RKO (cell line): ENCODE measurements at regions not wholly inside any gene's neighbourhood (a gene's known extent, or its start where the extent isn't known, plus 50 kb on each side); places are given as distances from the start of the nearest gene placed in this dataset.
"Not testable (repeated sequence)": the region's sequence is repeated elsewhere in the genome, so short reads cannot be mapped to it uniquely, and the experiment has no call there.

ENCODE experiments used
- DNase-seq: peaks from one replicate; pipeline ENCODE4 v3.0.0-alpha.2; 2016; ENCODE audit warnings: low spot score

GRCh38 chr18:55953326-55953725 lies 365.3 kb upstream of the TCF4 start:
- DNase-seq: no peak

DNA sequence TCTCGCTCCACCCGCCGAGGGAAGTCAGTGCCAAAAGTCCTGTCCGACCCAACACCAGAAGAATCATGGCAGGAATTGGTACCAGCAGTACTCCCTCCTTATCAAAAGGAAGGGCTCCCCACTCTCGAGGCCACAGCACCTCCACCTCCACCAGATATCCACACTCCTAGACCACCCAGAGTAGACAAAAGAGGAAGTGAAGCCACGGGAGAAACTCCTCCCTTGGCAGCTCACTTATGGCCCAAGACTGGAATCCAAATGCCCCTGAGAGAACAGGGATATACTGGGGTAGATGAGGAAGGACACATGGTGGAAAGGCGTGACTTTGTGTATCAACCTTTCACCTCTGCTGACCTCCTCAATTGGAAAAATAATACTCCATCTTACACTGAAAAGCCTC lies 363.7 kb upstream of the TCF4 start:
- not testable (repeated sequence) for DNase-seq

DNA sequence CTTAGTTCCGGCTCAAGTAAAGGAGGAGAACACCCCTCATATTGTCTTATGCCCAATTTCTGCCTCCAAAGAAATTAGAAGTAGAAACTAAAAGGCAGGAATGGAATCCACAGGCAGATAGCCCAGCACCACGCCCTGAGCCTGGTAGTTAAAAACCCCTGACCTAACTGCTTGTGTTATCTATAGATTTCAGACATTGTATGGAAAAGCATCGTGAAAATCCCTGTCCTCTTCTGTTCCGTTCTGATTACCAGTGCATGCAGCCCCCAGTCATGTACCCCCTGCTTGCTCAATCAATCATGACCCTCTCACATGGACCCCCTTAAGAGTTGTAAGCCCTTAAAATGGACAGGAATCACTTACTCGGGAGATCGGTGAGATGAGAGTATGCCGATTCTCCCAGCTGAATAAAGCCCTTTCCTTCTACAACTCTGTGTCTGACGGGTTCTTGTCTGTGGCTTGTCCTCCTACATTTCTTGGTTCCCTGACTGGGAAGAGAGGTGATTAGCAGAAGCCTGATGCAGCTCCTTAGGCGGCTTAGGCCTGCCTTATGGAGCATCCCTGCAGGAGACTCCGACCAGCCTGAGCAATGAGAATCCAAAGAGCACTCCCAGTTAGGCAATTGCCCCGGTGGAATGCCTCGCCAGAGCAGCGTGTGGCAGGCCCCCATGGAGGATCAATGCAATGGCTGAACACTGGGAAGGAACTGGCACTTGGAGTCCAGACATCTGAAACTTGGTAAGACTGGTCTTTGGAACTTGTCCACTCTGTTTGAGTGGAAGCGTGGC lies 362.6 kb upstream of the TCF4 start:
- DNase-seq: no peak

DNA sequence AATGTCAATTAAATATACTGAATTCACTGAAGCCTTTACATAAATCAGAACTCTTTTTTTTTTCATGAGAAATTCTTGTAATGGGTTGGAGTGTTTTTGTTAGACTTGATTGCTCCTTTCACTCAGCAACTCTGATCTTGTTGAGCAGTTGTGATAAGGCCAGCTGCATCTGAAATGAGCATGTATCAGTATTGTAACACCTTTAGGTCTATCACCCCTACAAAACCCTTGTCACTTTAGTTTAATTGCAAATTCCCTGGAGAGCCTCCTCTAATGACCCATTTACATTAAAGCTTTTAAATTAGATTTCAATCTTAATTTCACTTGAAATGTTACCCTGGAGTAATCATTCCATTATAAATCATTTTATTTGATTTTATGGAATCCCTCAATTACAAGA lies 346.8 kb upstream of the TCF4 start:
- no peak for DNase-seq

DNA sequence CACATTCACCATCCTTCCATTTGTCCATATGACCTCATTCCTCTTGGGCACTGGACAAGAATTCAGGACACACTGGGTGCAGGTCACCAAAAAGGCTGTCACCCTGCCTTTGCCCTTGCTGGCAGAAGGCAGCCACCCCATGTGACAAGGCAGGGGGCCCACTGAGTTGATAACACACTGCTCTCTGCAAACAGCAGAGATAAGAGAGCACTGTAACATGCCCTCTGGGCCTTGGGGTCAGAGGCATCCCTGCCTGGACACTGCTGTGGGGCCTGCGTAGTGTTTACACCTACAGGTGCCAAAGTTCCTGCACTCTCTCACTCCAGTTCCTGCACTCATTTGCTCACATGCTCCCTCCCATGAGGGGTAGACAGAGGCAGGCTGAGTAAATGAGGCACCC lies 344.7 kb upstream of the TCF4 start:
- DNase-seq: no peak

DNA sequence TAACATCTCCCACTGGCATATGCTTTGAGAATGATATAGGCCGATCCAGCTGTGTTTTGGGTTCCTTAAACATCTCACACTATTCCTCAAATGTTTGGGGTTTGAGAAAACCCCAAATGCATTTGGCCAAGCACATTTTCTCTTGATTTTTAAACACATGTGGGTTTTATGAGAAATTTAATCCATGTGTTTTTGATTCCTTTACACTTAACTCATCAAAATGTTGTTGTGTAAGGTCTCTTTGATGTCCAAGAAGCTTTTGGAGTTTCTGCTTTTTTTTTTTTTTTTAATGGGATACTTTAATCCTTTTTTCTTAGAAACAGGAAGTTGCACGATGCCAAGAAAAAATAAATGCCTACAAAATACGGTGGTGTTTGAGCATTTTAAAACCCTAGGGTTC lies 339.8 kb upstream of the TCF4 start:
- DNase-seq: no peak

DNA sequence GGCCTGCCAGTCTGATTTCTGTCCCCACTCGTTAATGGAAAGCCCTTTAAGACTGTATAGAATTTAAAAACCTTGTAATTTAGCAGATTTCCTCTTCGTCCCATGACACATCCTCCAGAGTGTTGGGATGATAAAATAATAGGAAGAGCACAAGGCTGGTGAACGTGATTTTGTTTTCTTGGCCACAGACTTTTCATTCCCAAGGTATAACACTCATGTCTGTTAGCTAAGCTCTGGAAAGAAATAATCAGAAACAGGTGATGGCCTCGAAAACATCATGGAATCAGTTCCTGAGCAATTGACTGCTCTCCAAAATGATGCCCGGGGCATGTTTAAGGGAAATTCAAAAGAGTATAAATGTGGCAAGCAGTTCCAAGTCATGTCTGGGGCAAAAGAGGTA lies 337.8 kb upstream of the TCF4 start:
- no peak for DNase-seq

GRCh38 chr18:55920063-55920462 lies 332.1 kb upstream of the TCF4 start:
- DNase-seq: no peak

DNA sequence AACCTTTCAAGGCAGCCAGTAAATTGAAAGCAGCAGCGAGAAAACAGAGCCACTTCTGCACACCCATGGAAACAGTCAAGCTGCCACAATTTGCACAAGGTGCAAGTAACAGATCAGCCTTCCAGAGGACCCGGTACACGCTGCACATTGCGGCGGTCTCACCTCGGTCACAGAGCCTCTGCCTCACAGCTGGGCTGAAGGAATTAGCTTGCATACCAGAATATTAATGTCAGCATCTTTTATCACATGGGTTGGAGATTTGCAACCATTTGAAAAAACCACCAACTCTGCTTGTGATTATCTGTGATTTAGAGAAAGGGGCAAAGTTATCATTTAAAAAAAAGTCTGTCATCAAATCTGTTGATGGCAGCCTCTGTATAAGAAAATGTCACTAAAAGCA lies 330.5 kb upstream of the TCF4 start:
- no peak for DNase-seq

DNA sequence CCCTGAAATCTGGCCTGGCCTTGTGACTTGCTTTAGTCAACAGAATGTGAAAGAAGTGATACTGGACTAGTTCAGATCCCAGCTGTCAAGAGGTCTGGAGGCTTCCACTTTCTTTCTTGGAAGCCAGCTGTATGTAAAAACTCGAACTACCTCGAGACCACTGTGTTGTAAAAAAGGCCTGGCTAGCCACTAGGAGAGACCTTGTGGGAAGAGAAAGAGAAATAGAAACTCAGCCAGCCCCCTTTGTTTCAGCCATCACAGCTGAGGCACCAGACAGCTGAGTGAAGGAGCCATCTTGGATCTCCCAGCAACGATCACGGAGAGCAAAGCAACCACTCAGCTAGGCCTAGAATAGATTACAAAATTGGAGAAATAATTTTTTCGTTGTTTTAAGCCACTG lies 324.9 kb upstream of the TCF4 start:
- no peak for DNase-seq

- no peak for DNase-seq
Measured at GRCh38 chr18:55912071-55912470, 324.1 kb upstream of the TCF4 start.

- no peak for DNase-seq
Measured at GRCh38 chr18:55910296-55910695, 322.3 kb upstream of the TCF4 start.

GRCh38 chr18:55908901-55909366 lies 320.9 kb upstream of the TCF4 start:
- no peak for DNase-seq

- DNase-seq: no peak
Measured at GRCh38 chr18:55907453-55908175, 319.6 kb upstream of the TCF4 start.

GRCh38 chr18:55906536-55906935 lies 318.5 kb upstream of the TCF4 start:
- peak; percentile 9 for DNase-seq

DNA sequence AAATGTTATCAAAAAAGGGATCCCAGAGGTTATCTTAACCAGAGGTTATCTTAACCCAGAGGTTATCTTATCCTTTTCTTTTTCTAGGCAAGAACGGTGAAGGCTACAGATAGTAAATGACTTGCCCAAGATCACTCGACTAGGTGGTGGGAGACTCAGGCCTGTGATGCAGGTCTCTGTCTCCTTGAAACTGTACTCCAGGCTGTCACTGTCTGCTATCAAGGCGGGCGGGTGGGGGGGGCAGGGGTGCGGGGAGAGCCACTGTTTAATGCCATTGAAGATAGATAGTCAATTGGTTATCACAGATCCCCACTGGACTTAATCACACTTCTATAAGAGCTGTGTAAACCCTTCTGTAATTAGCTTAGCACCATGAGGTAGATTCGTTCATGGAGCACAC lies 315.9 kb upstream of the TCF4 start:
- no peak for DNase-seq

DNA sequence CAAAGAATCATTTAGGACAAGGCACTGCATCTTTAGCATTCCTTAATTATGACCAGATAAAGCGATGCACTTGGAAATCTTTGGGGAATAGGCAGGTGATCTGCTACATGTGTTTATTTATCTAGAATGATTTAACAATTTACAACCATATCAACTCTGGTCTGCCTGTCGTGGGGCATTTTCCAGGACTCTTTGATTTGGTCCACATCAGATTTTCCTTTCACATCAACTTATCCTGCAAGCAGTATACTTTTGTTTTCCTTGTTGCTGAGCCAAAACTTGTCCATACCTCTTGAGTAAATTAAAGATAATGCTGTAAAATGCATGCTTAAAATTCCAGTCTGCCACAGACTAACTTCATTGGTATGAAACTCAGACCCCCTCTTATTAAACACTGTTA lies 312.4 kb upstream of the TCF4 start:
- DNase-seq: no peak

- no peak for DNase-seq
Measured at GRCh38 chr18:55897091-55897689, 309.2 kb upstream of the TCF4 start.

GRCh38 chr18:55893948-55894347 lies 306.0 kb upstream of the TCF4 start:
- no peak for DNase-seq

- DNase-seq: not testable (repeated sequence)
Measured at GRCh38 chr18:55892862-55893813, 305.1 kb upstream of the TCF4 start.

GRCh38 chr18:55886886-55887285 lies 298.9 kb upstream of the TCF4 start:
- DNase-seq: no peak

GRCh38 chr18:55884498-55884897 lies 296.5 kb upstream of the TCF4 start:
- no peak for DNase-seq
